Adrenal gland (tissue), 9 donors: ENCODE measurements at regions not wholly inside any gene's neighbourhood (a gene's known extent, or its start where the extent isn't known, plus 50 kb on each side); places are given as distances from the start of the nearest gene placed in this dataset.

Experiments used
- DNase-seq, 7 donors: peaks; one replicate each; pipeline ENCODE4 v3.0.0-alpha.2; 2019 to 2020
- H3K27ac ChIP-seq, 5 donors: fragments of 200-600 bp; sonication (generic) in 4 of 5; 1 replicate in 3 of 5; 2 replicates in 2 of 5; pipeline versions ENCODE4 v1.5.1 to v1.8.0; 2016 to 2020; ENCODE audit warnings: mild to moderate bottlenecking in 1 of 5
- H3K27me3 ChIP-seq: fragments of 200-600 bp; 2 replicates; pipeline ENCODE4 v1.8.0; 2021
- H3K36me3 ChIP-seq, 2 donors: fragments of 200-600 bp; replicated peaks in 1 of 2; 1 replicate in 1 of 2; 2 replicates in 1 of 2; pipeline versions ENCODE4 v1.5.1 to v1.8.0; 2018 to 2022
- H3K4me1 ChIP-seq, 2 donors: fragments of 200-600 bp; replicated peaks in 1 of 2; 1 replicate in 1 of 2; 2 replicates in 1 of 2; pipeline versions ENCODE4 v1.5.1 to v1.8.0; 2018 to 2021
- H3K4me3 ChIP-seq, 4 donors: fragments of 200-600 bp; sonication (generic) in 3 of 4; one replicate each; pipeline ENCODE4 v1.5.1; 2016 to 2018
- H3K9me3 ChIP-seq, 3 donors: fragments of 200-600 bp; sonication (generic) in 1 of 3; replicated peaks in 1 of 3; 1 replicate in 2 of 3; 2 replicates in 1 of 3; pipeline versions ENCODE4 v1.5.1 to v1.8.0; 2016 to 2021
- CTCF ChIP-seq, 6 experiments: fragments of 450-650 bp in 4 of 6; fragments of 200-600 bp in 2 of 6; sonication (generic) in 1 of 6; IDR thresholded peaks; 1 replicate in 5 of 6; 2 replicates in 1 of 6; pipeline versions ENCODE4 v1.5.1 to v1.8.0; 2016 to 2021; ENCODE audit warnings: antibody characterized with exemption in 6 of 6, mild to moderate bottlenecking in 2 of 6, moderate library complexity in 1 of 6
- POLR2A ChIP-seq, 2 donors: fragments of 450-650 bp; IDR thresholded peaks; one replicate each; pipeline ENCODE4 v1.6.1; 2017; ENCODE audit warnings: antibody characterized with exemption in 2 of 2, mild to moderate bottlenecking in 2 of 2, moderate library complexity in 1 of 2
- WGBS, 4 donors: extraction: QIAGEN DNeasy Blood & Tissue Kit in 2 of 4; methylation state at CpG; one replicate each; pipeline versions ENCODE4 v1.1.5 to v1.1.7; 2013 to 2017; 5-methylcytosine and 5-hydroxymethylcytosine counted together
- intact Hi-C, 2 donors: fragments of 100-400 bp; cut with DNase I; formaldehyde crosslinking; loops; one replicate each; pipeline versions ENCODE4 v1.14.1 to v1.15.0; 2022 to 2023
- donor health status: healthy with polysubstance abuse.
- donor health status: Bipolar disorder and iron deficiency.
- donor health status: DM: yes; HTN: yes; CAD: no.
- donor health status: DM: no; HTN: no; CAD: no.
- donor health status: DM: no; HTN: no; CAD: no.

- Histone ChIP-seq H3K27me3 (no peaks in the 10 kb centered on the region), H3K4me3 (no peak overlapping the region), H3K4me1 (no peaks in the 10 kb centered on the region), H3K36me3 (no peaks in the 10 kb centered on the region), H3K9me3 (no peaks in the 10 kb centered on the region), H3K27ac (no peak overlapping the region)
- intact Hi-C loops, result no loop called here
- TF ChIP-seq POLR2A (IDR thresholded peaks at IDR 0.05) (no peak), CTCF (IDR thresholded peaks at IDR 0.05) (no peak)
- WGBS, 4 donors, result 67 to 79% (median 74%) methylated on average over 1 of the region's 1 CpG
- DNase-seq, result no peak
Observed at GRCh38 chr5:64015824-64016223, 53.6 kb upstream of the HTR1A start.
